Testis (tissue), 2 donors: ENCODE measurements at regions not wholly inside any gene's neighbourhood (a gene's known extent, or its start where the extent isn't known, plus 50 kb on each side); places are given as distances from the start of the nearest gene placed in this dataset.

ENCODE experiments used
- CTCF ChIP-seq, 3 experiments: fragments of 450-650 bp in 2 of 3; fragments of 200-600 bp in 1 of 3; sonication (generic) in 1 of 3; IDR thresholded peaks; one replicate each; pipeline ENCODE4 v1.5.1; 2016 to 2019; ENCODE audit warnings: antibody characterized with exemption in 3 of 3, mild to moderate bottlenecking in 2 of 3, moderate library complexity in 1 of 3
- POLR2A ChIP-seq: fragments of 450-650 bp; IDR thresholded peaks from one replicate; pipeline ENCODE4 v1.6.1; 2017; ENCODE audit warnings: antibody characterized with exemption, mild to moderate bottlenecking, moderate library complexity

GRCh38 chr6:40097590-40097989 is 163.3 kb upstream of the MOCS1 start:
- TF ChIP-seq CTCF (IDR thresholded peaks at IDR 0.05): no peak
- TF ChIP-seq POLR2A: no peak
